Vagina (tissue), 2 donors: ENCODE measurements at regions not wholly inside any gene's neighbourhood (a gene's known extent, or its start where the extent isn't known, plus 50 kb on each side); places are given as distances from the start of the nearest gene placed in this dataset.
A peak's percentile ranks its signal among the peaks of the same experiment; 100 is the strongest.

Experiments
- POLR2A ChIP-seq, 2 donors: fragments of 450-650 bp; IDR thresholded peaks; one replicate each; pipeline ENCODE4 v1.6.1; 2017; ENCODE audit warnings: antibody characterized with exemption in 2 of 2, mild to moderate bottlenecking in 2 of 2, moderate library complexity in 2 of 2
- POLR2AphosphoS5 ChIP-seq, 2 donors: sonication (generic); formaldehyde crosslinking; IDR thresholded peaks; one replicate each; pipeline ENCODE4 v1.9.0; 2017; ENCODE audit warnings: antibody characterized with exemption in 2 of 2, mild to moderate bottlenecking in 2 of 2, low read depth in 1 of 2; ENCODE audit not compliant: insufficient read depth in 1 of 2
- TF ChIP-seq, protein P1 (sequence below), 3 experiments: fragments of 450-650 bp in 2 of 3; fragments of 200-600 bp in 1 of 3; sonication (generic) in 1 of 3; IDR thresholded peaks; one replicate each; pipeline ENCODE4 v1.5.1; 2017 to 2019; ENCODE audit warnings: antibody characterized with exemption in 3 of 3, mild to moderate bottlenecking in 2 of 3, moderate library complexity in 2 of 3

DNA sequence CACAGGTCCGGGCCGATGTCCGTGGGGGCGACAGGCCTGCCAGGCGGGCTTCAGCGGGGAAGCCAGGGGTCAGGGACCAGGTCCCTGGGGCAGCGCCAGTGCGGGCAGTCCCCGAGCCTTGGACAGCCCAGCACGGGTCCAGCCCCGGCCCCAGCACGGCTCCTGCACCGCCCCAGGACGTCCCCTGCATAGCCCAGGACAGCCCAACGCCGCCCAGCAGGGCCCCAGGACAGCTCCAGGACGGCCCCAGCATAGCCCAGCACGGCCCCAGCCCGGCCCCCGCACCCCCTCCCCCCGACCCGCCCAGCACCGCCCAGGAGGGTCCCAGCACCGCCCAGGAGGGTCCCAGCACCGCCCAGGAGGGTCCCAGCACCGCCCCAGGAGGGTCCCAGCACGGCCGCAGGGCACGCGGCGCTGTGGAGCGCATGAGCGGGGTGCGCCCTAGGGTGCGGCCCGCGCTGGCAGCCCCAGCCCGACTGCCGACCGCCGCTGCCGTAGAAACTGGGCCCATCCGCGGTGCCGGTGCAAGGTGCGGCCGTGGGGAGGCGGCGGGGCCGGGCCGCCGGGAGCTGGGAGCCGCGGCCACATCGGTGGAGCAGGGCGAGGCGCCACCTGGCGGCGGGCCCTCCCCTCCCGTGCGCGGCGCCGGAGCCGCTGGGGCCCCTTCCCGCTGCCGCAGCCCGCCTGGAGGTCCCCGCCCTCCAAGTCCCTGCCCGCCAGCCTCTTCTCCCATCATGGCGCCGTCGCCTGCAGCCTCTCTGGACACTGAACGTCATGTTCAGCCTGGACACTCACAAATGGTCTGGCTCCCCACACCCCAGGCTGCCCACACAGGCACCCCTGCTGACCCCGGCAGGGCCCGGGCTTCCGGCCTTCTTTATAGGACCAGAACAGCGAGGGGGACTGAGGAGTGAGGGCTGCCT is 106.8 kb upstream of the NKX1-1 start:
- TF ChIP-seq POLR2A (IDR thresholded peaks at IDR 0.05) = no peak
- TF ChIP-seq, protein P1, sequence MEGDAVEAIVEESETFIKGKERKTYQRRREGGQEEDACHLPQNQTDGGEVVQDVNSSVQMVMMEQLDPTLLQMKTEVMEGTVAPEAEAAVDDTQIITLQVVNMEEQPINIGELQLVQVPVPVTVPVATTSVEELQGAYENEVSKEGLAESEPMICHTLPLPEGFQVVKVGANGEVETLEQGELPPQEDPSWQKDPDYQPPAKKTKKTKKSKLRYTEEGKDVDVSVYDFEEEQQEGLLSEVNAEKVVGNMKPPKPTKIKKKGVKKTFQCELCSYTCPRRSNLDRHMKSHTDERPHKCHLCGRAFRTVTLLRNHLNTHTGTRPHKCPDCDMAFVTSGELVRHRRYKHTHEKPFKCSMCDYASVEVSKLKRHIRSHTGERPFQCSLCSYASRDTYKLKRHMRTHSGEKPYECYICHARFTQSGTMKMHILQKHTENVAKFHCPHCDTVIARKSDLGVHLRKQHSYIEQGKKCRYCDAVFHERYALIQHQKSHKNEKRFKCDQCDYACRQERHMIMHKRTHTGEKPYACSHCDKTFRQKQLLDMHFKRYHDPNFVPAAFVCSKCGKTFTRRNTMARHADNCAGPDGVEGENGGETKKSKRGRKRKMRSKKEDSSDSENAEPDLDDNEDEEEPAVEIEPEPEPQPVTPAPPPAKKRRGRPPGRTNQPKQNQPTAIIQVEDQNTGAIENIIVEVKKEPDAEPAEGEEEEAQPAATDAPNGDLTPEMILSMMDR (IDR thresholded peaks at IDR 0.05) = peak in 1 of 3 experiments; percentile 14
- no peak for TF ChIP-seq POLR2AphosphoS5 (IDR thresholded peaks at IDR 0.05; ENCODE audit: insufficient read depth in 1 of 2, low read depth in 1 of 2)
